Hematopoietic multipotent progenitor cell treated with erythropoietin and hydrocortisone succinate and interleukin-3 and kit ligand, for 6 days (in vitro differentiated cells): ENCODE measurements at regions not wholly inside any gene's neighbourhood (a gene's known extent, or its start where the extent isn't known, plus 50 kb on each side); places are given as distances from the start of the nearest gene placed in this dataset.

Experiments
- DNase-seq: peaks from one replicate; pipeline ENCODE4 v3.0.0-alpha.2; 2015

DNA sequence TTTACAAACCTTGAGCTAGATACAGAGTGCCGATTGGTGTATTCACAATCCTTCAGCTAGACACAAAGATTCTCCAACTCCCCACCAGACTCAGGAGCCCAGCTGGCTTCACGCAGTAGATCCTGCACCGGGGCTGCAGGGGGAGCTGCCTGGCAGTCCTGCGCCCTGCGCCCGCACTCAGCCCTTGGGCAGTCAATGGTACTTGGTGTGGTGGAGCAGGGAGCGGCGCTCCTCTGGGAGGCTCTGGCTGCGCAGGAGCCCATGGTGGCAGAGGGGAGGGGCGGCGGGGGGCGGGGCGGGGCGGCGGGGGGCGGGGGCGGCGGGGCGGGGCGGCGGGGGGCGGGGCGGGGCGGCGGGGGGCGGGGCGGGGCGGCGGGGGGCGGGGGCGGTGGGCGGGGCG, 923.4 kb downstream of the SOCS6 start:
- DNase-seq, result no peak

DNA sequence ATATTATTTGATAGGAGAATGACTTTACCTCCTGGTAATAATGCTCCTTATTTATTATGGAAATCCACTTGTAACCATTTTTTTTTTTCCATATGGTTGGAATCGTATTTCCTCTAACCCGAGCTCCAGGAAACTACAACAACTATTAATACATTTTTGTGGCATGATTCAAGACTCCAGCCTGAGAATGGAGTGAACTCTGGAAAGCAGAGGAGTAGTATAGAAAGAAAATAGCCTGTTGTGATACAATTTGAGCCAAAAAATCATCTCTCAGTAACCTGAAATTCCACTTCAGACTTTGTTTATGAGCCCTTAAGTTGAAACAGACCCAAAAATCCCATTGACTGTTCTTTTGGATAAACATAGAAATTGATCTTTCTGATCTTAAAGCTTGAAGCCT, 921.1 kb downstream of the SOCS6 start:
- DNase-seq, result no peak

DNA sequence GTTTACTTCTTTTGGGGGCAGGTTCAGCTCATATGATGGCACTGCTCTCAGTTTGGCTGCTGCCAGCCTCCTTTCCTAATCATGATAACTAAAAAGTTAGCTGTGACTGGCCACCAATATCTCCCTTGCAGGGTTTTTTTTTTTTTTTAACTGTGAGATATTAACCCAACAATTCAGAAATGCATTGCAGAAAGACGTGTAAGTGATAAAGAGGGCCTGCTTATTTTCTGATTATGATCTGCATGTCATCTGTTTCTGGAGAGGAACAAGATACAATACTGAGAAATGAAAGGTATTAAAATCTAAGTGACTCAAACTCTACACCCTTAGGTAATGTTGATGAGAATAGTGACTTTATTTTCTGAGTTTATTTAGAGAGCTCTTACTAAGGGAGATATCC, 905.6 kb downstream of the SOCS6 start:
- no peak for DNase-seq

DNA sequence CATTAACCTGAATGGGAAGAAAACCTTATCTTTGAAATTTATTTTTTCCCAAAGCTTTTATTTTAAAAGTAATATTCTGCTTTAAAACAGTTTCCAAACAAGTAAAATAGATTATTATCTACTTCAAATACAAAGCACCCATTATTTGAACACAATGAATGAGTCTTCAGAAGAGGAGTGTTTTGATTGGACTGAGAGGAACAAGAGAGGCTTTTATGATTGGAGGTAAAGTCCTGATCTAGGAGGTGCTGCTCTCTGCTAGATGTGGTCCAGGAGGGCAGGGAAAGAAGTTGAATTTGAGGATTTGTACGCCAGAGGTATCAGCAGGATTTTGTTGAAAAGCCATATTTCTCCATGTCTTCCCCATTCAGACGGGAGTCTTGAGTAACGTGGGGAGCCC, 900.7 kb downstream of the SOCS6 start:
- no peak for DNase-seq

DNA sequence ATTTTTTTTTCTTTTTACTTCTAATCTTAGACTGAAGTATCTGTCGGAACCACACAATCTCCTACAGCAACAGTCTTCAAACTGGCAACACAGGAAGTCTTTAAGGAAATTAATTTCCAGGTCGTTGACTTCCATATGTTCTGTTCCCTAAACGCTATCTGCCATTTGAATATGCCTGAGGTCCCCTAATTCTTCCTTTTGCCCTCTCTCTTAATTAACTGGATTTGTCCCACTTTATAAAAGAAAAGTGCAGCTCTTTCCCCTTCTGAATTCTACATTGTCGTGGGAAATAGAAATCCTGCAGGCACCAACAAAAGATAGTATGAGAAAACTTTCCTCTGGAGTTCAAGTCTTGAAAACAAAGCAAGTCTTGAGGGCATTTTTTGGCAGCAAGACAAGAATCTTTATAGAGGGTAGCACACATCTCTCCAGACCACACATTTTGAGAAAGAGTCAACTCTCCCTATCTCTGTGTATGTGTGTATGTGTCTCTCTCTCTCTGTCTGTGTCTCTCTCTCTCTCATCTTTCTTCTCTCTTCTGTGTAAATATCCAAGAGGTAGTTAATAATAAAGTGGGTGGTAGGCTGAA, 879.8 kb downstream of the SOCS6 start:
- no peak for DNase-seq

DNA sequence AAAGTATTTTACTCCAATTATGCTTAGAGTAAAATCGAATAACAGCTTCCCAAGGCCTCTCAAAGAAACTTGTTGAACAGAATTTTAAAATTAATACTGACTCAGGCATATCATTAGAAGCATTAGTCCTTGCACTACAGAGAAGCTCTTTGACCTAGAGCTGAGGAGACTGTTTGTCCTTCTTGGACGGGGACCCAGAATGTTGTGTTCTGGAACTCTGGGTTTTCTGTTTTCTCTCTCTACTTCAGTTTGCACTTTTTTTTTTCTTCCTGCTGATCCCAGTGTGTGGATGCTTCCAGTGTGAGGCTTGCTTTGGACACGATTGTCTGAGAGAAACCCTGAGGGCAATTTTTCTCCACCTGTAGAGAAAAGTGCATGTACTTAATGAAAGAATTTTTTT, 847.6 kb downstream of the SOCS6 start:
- DNase-seq, result no peak

DNA sequence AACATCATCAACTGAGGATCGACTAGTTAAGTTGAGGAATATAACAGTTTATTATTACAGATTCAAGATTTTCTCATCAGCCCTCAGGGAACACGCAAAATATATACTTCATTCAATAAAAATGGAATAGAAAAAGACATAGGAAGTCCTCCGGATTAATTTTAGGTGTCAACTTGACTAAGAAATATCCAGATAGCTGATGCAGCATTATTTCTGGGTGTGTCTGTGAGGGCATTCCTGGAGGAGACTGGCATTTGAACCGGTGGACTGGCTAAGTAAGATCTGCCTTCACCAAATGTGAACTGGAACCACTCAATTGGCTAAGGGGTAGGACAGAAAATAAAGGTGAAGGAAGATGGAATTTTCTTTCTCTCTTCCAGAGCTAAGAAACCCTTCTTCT, 845.3 kb downstream of the SOCS6 start:
- no peak for DNase-seq

DNA sequence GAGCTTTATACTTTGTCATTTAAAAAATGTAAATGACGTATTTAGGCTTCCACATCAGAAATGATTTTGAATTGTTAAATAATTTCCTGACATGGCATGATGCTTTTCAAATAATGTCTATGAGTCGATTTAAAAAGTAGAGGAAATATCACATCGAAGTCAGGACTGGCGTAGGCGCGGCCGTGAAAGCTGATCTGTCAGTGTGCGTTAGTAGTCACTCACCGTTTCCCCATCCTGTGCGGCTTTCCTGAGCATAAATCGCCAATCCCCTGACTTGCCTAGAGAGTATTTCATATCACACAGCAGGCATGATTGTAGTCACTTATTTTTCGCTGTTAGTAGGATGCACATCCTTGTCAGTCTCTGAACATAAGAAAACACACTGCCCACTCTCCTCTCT, 843.1 kb downstream of the SOCS6 start:
- no peak for DNase-seq

DNA sequence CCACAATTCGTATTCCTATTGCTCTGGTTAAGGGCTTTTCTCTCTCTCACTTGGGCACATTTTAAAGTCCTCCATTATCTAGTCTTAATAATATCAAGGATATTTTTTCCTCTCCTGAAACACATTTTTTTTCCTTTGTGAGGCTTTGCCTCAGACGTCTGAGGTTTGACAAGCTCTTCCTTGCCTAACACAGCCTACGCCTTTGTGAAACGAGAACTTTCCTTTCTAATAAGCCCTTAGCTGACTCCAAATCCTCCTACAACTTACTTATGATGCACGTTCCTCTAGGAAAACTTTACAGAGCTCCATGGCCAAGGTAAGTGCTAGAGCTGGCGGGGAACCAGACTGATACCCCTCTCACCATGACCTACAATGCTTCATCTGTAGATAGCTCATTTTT, 841.5 kb downstream of the SOCS6 start:
- DNase-seq, result no peak

DNA sequence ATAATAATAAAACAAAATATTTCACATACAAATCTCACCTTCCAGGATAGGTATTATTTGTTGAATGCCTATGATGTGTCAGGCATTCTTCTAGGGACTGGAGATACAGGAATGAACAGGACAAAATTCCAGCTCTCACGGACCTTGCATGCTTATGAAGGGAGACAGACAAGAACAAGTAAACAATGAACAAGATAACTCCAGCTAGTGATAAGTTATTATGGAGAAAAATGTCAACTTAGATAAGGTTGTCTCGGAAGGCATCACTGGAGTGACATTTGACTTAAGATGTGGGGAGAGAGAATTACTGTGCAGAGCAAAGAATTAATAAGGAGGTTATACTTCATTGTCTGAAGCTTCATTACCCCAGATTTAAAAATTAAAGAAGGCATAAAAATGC, 836.7 kb downstream of the SOCS6 start:
- DNase-seq, result no peak

DNA sequence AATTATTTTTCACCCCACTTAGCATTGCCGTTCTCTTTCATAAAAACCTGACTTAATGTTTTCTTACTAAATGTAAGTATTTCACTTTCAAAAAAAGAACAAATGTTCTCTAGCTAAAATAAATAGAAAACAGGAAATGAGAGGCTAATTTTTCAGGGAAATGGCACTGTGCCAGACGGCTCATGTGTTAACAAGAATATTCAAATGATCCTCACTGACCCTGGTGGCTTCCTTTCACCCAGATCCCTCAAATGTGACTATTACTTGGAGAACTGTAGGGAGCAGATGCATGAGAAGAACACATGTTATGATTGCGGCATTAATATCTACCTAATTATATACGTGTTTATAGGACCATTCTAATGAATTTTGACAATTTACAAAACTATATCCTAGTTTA, 827.7 kb downstream of the SOCS6 start:
- DNase-seq, result no peak

DNA sequence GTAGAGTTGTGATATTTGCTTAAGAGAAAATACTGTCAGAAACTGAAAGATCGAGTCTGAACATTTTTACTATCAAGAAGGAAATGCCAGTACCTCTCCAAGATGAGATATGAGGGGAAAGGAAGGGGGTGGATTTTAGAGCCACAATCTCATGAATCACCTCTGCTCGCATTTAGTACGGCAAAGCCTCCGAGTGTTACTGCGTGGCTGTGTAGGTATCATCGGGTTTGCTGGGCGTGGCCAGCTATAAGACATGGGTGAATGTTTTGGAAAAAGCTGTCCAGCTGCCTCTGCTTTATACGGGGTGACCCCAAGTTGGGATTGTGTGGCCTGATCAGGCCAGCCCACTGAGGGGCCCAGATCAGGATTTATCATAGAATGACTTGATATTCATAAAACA, 826.4 kb downstream of the SOCS6 start:
- no peak for DNase-seq

DNA sequence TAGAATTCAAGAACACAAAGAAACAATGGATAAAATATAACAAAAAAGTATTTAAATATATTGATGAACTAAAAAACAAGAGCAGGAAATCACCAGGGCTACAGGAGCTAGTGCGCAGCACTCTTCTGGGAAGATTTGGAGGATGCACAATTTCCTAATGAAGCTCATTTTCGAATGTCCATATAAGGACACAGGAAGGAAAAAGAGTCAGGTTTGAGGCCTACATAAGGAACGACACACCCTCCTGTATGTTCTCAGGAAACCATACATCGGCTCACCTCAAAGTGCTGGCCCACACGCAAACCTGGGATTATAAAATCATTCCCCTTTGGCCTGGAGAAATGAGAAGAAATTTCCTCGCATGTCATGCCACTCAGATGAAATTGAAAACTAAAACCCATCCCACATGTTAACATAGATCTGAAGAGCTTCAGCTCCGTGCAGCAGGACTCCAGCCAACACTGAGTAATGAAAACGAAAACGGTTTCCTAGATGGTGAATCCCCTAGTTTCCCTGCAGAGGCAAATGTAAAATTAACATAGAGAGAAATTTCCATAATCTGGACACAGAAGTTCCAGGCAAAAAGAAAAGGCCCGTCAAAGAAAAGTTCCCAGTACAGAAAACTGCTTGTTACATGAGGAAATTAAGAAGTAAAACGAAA, 825.8 kb downstream of the SOCS6 start:
- DNase-seq, result no peak

DNA sequence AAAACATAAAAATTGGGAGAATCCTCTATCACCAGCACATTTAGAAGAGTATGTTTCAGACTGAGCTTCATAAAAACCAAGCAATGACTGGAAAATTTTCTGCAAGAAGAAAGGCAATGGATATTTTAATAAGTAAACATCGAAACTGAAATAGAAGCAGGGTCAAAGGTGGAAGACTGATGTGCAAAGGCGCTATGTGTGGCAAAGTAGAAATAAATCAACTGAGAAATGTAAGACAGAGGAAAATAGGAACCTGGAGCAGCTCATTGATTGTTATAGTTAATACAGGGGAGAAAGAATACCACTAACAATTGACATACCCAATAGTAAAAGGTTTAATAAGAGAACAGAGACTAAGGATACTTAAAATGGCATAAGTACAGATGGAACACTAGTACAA, 818.4 kb downstream of the SOCS6 start:
- DNase-seq, result no peak

DNA sequence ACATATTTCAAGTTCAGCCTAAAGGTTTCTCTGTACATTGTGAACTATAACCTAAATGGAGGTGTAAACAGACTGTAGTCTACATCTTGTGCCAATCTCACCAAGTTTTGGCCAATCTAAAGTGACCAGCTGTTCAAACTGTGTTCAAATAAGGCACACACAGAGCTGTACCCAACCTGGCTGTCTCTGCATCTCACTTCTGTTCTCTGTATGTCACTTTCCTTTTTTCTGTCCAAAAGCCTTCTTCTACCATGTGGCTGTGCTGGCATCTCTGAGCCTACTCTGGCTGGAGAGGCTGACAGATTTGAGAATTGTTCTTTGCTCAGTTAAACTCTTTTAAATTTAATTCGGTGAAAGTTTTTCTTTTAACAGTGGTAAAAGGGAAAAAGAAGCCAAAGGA, 817.9 kb downstream of the SOCS6 start:
- no peak for DNase-seq

DNA sequence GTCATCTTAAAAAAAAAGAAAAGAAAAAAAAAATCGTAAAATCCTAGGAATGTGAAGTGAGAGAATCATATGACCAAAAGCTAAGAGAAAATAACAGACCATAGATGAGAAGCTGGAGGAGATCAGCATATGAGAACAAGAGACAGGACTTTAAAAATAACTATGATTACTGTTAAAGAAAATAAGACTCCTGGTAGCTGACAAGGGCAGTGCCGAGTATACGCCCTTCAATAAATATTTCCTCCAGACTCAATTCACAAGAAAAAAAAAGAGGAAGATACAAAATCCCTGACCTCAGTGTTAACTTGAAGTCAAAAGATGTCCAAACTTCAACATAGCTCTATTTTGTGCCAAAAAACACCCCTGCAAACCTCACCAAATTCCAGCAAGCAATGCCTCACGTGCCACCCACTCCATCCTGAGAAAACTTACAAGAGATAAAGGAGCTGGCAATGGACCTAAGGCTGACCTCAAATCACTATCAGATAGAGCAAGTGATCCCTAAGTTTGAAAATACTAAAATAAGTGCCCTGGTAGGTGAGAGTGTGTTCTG, 817.2 kb downstream of the SOCS6 start:
- no peak for DNase-seq

DNA sequence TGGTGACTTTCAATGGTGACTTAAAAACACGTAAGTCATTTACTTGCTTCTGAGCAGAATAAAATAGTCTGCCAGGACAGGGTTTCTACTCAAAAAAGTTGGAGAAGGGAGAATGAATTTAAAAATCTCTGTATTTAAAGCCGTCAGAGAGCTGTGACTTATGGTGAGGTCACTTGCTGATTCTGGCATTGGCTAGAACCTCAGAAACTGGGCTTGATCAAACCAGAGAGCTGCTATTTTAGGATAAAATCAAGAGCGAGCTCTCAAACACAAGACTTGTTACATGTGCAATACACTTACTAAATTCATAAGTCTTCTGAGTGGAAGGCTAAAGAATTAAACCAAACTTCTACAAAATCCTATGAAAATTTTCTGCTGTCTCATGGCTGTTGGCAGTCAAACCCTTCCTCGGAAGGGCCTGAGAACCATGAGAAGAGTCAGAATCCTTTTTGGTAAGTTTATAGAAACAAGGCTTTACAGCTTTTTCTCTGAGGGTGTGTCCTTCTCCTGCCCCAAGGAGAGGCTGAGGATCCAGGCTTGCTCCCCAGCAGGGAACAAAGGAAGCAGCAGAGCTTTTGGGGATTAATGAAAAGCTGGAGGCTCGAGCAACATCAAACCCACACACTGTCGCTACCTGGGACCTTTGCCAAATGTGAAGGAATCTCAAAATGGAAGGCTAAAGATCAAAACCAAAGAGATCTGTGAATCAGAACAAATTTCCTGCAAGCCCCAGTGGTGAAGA, 816.4 kb downstream of the SOCS6 start:
- DNase-seq, result no peak

DNA sequence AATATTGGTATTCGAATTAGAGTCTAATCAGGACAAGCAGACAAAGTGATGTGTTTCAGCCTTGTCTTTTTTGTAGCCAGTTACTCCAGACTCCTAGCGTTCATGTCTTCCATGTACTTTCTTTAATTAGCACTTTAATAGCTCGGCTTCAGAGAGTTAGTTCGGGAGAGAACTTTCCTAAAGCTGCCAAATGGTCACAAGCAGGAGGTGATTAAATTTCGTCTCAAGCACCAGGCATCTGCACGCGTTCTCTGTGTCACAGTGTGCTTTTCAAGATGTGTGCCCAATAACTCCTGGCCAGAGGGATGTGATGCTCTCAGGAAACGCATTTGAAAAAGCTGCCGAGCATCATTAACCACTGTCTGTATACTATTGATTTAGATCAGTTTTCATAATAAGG, 790.8 kb downstream of the SOCS6 start:
- no peak for DNase-seq

DNA sequence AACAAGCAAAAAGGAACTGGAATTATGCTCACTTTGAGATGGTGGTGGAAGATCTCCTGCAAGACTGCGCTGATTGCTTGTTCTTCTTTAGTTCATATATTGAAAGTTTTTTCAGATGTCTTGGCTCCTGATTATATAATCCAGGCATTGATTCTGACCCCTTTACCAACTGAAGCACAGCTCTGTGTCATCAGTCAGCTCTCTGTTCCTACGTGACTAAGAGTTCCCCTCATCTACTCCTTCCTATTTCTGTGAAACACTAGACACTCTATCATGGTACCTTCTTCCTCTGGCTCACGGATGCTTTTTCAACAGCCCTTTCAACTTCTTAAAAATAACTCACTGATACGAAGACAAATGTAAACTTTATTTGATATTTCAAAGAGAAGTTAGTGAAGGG, 788.6 kb downstream of the SOCS6 start:
- DNase-seq, result no peak

DNA sequence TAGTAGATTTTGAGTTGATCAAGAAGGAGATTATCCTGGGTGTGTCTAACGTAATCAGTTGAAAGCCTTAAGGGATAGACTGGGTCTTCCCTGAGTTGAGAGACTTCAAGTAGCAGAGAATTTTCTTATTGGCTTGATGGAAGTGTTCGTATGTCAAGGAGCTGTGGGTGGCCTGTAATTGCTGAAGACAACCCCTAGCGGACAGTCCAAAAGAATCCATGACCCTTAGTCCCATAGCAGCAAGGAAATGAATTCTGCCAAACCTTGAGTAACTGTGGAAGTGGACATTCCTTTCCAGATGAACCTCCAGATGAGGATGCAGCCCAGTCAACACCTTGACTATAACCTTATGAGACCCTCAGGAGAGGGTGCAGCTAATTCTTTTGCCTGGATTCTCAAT, 786.3 kb downstream of the SOCS6 start:
- no peak for DNase-seq

DNA sequence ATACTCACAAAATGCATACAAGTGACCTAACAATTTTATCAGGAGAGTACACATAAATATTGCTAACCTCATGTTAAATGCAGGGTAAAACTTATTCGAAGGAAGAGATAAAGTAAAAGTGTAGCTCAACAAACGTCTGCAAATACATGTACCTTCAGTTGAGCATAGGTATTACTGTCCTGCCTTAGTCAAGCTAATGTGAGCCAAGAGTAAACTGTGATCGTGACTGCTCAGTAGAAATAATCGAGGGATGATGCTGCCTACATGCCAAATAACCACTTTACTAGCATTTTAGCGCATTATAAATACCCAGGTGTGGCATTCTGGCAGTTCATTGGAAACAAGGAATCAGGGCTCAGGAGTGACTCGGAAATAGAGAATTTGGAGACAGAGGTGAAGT, 779.5 kb downstream of the SOCS6 start:
- DNase-seq, result no peak

DNA sequence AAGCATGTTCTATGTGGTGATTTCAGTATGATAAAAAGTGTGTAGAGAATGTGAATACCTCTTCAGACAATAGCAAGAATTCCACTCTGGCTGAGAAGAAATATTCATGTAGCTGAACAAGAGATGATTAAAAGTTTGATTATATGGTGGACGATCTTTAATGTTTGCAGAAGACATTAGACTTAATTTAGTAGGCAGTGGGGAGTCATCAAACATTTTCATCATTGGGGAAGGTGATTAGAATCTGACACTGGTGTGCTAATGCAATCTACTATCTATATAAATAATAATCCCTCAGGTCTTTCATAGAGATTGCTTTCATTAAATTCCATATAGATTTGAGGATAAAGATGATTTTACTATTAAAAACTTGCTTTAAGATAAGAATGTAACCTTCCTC, 761.0 kb downstream of the SOCS6 start:
- no peak for DNase-seq

DNA sequence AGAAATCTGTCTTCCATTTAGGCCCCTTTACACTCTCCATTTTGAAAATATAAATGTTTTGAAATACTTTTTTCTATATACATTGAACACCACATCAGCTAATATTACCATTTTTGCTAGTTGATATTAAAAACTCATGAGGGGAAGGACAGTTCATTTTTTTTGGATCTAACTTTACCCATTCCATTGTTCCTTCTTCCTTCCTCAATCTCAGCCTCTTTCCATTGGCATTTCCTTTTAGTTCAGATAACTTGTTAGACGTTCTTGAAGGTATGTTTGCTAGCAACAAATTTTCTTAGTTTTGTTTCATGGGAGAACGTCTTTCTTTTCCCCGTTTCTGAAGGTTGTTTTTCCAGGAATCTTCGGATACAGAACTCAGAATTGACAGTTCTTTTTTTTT, 759.0 kb downstream of the SOCS6 start:
- no peak for DNase-seq

DNA sequence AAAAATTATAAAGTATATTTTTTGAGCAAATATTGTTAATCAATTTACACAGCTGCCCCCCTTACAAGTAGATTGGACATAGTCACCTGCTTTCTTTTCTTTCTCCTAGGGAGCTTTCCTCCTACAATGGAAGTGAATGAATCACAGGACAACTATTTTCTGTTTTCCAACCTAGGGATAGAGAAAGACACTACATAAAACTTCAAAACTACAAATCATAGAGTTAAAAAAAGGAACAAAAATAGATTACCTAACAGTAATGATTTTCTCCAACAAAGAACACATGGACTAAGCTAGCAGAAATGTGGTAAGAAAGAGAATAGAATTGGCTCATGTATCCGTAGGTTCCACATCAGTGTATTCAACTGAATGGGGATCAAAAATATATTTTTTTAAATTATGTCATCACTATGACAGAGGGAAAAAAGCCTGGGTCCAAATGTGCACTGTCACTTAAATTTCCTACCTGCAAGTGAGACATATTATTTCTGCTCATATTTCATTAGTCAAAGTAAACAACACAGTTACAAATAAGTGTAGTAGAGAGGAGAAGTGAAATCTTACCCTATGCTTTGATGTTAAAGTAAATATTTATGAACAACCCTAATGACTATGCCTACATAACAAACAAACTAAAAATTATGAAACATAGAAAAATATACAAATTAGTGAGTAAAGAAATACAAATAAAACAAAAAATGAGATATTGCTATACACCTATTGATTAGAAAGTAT, 756.7 kb downstream of the SOCS6 start:
- no peak for DNase-seq
